GM18519 (cell line): ENCODE measurements at regions not wholly inside any gene's neighbourhood (a gene's known extent, or its start where the extent isn't known, plus 50 kb on each side); places are given as distances from the start of the nearest gene placed in this dataset.

Experiments
- ATAC-seq: cut with Tn5 transposase; IDR thresholded peaks from one replicate; pipeline ENCODE4 v1.9.1; 2021; ENCODE audit warnings: mild to moderate bottlenecking, moderate library complexity; ENCODE audit not compliant: unreplicated experiment, low FRiP score

DNA sequence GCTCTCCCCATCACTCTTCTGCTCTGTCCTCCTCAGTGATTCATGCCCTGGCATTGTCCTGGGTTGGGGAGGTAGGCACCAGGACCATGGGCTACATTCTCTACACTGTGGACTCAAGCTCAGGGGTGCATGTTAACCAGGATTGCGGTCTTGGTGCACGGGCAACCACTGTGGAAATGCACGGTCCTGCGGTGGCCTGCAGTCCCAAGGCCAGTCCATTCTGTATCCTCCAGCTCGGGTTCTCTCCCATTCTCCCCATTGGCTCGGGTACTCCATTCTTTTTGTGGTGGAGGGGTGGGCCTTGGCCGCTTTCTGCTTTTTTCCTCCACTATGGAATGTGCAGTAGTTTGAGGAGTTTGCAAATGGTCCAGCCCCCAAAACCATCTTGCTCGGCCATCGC, 215.0 kb upstream of the MYT1L start:
- ATAC-seq, result no peak

DNA sequence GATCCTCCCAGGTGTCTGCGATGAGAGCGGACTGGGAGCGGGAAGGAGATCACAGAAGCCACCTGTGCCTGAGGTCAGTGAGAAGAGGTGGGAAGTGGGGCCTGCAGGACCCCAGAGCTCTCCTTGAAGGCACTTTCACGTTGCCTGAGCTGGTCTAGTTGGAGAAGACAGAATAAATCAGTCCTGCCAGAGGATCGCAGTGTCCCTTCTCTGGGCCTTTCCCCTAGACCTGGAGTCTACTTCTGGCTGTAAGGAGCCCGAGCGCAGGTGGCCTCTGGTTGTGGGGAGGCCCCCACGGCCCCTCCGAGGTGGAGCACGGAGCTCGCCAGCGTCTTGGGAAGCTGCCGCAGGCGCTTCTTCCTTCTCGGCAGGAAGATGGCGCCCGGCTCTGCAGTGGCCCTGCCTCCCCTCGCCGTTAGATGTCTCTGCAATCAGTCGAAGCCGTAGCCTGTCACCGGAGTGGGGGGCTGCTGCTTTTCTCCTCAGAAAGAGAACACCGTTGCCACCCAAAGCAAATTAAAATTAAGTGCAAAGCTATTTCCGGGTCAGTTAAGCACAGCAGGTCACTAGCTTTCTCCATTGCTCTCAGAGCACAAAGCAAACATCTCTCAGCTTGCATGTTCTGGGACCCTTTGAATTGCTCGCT, 212.0 kb upstream of the MYT1L start:
- no peak for ATAC-seq

DNA sequence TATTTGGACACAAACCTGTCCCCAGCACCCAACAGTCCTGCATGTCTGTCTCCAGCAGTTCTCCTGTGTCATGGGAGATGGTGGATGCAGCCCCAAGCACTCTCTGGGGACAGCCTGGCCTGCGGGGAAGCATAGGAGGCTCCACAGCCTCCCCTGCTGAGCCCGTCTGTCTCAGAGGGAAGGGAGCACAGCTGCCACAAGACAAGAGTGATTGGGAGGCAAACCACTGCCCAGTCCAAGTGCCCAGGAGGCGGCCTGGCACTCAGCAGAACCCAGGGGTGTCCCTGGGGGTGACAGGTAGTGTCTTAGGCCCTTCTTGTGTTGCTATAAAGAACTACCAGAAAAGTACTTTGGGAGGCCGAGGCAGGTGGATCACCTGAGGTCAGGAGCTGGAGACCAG, 211.2 kb upstream of the MYT1L start:
- ATAC-seq, result no peak

DNA sequence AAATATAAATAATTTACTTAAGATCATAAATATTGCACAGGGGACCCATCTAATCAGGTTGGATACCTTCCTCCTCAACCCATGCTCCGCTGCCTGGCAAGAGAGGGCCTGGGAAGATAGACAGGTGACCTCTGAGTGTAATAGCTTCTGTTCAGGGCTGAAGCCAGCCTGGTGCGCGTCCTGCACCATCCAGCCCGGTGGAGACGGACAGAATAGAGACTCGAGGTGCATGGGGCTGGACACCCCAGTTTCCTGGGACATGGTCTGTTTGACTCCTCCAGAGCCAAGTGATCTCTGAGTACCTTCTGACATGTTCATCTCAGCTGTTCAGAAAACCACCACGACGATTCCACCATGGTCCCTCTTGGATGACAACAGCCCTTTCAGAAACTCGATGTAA, 209.3 kb upstream of the MYT1L start:
- no peak for ATAC-seq

DNA sequence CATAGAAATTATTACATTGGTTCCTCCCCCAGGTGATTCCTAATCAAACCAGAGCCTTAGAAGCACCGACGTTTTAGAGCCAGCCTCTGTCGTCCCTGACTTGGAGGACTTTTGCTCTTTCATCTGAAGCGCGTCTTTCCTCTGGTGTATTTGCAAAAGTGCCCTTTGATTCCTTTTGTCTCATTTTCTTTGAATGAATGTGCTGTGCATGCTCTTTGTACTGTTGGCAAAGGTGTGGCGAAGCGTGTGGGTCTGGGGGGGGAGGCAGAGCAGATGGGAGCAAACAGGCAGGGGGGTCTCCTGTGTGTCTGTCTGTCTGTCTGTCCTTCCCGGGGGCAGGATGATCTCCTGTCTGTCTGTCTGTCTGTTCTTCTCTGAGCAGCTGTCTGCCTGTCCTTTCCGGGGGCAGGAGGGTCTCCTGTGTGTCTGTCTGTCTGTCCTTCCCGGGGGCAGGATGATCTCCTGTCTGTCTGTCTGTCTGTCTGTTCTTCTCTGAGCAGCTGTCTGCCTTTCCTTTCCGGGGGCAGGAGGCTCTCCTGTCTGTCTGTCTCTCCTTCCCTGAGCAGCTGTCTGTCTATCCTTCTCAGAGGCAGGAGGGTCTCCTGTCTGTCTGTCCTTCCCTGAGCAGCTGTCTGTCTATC, 205.5 kb upstream of the MYT1L start:
- ATAC-seq, result no peak

- no peak for ATAC-seq
Observed at GRCh38 chr2:2530334-2530733, 199.3 kb upstream of the MYT1L start.

DNA sequence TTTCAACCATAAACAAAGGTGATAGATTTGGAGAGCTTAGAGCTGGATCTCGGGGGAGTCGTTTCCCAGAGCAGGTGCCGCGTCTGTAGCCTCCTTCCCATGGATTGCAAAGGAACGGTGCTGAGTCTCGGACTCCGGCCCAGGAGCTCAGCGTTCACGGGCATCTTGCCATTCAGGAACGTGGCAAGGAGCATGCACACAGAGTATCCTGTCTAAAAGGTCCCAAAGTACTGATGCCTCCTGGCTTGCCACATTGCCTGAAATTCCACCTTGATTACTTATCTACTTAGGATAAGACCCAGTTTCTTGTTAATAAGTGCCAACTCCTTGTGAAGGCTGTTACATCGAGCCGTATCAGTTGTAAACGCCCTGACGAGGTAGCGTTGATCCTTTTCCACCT, 197.8 kb upstream of the MYT1L start:
- ATAC-seq, result no peak

- ATAC-seq, result no peak
Observed at GRCh38 chr2:2527148-2527547, 196.1 kb upstream of the MYT1L start.

GRCh38 chr2:2524348-2524941, 193.4 kb upstream of the MYT1L start:
- ATAC-seq, result no peak

DNA sequence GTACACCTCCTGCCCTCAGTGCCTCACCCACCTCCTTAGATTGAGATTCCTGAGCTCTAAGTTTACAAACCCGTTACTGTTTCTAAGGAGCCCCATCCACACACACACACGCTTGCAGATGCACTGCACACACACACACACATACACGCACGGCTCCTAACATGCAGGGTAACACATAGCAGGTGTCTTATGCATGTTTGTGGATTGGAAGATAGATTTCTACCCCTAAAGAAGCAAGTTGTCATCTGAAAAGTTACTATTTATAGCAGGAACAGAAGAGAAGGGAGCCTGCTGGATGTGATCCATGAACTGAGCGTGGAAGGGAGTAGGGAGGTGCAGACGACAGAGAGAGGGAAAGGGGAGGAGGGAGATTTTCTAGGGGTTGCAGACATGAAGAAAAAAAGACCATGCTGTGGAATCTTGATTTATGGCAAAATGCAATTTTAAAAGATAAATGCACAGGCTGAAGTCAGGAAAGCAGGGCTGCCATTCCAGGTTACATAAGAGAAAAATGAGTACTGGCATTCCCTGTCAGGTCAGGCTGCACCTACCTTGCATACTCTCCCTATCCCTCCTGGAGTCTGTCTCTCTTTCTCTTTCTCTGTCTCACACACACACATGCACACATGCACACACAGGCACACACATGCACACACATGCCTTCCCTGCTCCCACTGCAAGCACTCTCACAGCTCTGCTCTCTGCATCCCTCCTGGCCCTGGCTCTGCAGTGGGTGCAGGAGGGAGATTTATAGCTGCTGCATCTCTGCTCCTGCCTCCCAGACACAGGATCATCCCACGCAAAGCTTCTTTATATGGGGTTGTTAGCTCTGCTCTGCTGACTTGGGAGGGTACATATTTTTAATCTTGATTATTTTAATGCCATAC, 192.6 kb upstream of the MYT1L start:
- no peak for ATAC-seq

DNA sequence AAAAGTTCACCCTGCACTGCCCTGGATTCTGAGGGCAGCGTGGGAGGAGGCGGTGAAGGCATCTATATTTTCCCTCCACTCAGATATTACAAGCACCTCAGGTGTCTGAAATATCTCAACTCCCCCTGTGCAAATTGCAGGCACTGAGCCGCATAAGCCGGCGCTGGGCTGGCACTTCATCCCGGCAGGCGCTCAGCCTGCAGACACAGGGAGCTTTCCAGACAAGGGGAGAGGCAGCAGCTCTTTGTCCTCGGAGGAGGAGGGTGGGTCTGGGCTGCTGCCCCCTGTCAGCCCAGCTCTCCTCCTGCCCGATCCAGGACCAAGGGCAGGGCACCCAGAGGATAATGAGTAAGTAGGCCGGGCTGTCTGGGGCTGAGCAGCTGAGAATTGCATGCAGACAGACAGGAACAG, 189.3 kb upstream of the MYT1L start:
- no peak for ATAC-seq

DNA sequence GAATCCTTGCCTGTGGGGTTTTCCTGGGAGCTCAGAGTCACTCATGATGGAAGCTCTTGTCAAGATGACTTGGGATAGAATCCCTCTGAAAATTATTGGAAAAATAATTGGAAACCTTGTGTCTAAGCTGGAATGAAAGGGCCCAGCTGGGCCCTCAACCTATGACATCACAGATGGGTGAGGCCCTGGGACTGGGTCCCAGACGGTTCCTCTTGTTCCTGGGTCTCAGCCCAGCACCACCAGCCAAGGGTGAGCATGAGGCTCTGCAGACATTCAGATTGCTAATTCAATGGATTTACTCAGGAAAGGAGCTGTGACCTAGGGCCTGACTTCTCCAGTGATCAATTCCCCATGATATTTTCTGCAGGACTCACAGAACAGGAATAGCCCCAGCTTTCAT, 188.3 kb upstream of the MYT1L start:
- no peak for ATAC-seq

GRCh38 chr2:2517399-2517798, 186.3 kb upstream of the MYT1L start:
- ATAC-seq, result no peak

GRCh38 chr2:2516386-2516785, 185.3 kb upstream of the MYT1L start:
- ATAC-seq, result no peak

- ATAC-seq, result no peak
Observed at GRCh38 chr2:2512931-2513330, 181.9 kb upstream of the MYT1L start.

- ATAC-seq, result no peak
Observed at GRCh38 chr2:2507417-2507997, 176.4 kb upstream of the MYT1L start.

DNA sequence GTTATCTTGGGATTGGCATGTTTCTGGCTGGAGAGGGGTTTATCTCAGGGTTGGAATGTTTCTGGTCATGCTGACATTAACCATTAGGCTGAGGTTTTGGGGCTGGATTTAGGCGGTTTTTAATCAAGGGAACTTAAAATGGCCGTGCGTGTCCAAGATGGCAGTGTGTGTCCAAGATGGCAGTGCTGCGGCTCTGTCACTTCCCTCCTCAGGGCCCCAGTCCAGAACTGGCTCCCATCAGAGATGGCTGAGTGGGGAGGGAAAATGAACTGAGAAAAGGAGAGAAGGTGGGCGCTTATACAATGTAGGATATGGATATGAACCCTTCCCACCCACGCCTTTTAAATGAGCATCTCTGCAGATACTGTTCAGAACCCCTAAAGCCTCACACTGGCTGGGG, 175.5 kb upstream of the MYT1L start:
- ATAC-seq, result no peak

GRCh38 chr2:2505604-2506003, 174.5 kb upstream of the MYT1L start:
- ATAC-seq, result no peak

DNA sequence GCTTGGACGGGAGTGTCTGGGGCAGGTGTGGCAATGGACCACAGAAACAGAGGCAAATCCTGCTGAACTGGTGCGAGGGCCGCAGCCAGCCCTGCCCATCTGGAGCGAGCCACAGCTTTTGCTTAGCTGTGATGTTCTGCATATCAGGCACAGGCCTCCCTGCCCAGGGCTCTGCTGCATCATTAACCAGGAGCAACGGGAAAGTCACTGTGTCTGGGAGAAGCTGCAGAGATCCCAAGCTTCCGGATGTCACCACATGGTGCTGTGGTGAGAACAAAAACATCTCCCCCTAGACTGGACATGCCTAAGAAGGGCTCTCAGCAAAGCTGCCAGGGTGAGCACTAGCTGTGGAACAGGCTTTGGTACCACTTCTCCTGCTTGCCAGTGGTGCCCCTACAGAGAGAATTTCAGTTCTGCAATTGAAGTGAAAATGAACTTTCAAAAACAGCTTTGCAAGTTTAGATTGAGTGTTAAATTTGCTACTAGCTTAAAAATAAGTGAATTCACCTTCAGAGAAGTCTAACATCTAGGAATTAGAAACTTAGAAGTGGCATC, 172.9 kb upstream of the MYT1L start:
- no peak for ATAC-seq

- ATAC-seq, result no peak
Observed at GRCh38 chr2:2502201-2502549, 171.1 kb upstream of the MYT1L start.
